Fibroblast of peridontal ligament (primary cell): ENCODE measurements at regions not wholly inside any gene's neighbourhood (a gene's known extent, or its start where the extent isn't known, plus 50 kb on each side); places are given as distances from the start of the nearest gene placed in this dataset.
A peak's percentile ranks its signal among the peaks of the same experiment; 100 is the strongest.
"Not testable (repeated sequence)": the region's sequence is repeated elsewhere in the genome, so short reads cannot be mapped to it uniquely, and the experiment has no call there.

ENCODE experiments used
- DNase-seq: peaks from one replicate; pipeline ENCODE4 v3.0.0-alpha.2; 2010; ENCODE audit errors: extremely low read depth

- no peak for DNase-seq
Observed at GRCh38 chr2:167689444-167689843, 558.0 kb downstream of the STK39 start.

GRCh38 chr2:167686691-167687090 lies 560.7 kb downstream of the STK39 start:
- DNase-seq: no peak

GRCh38 chr2:167681234-167682015 lies 566.0 kb downstream of the STK39 start:
- DNase-seq: peak; percentile 1

GRCh38 chr2:167678158-167678557 lies 569.2 kb downstream of the STK39 start:
- DNase-seq: no peak

GRCh38 chr2:167675906-167676305 lies 571.5 kb downstream of the STK39 start:
- DNase-seq: no peak

DNA sequence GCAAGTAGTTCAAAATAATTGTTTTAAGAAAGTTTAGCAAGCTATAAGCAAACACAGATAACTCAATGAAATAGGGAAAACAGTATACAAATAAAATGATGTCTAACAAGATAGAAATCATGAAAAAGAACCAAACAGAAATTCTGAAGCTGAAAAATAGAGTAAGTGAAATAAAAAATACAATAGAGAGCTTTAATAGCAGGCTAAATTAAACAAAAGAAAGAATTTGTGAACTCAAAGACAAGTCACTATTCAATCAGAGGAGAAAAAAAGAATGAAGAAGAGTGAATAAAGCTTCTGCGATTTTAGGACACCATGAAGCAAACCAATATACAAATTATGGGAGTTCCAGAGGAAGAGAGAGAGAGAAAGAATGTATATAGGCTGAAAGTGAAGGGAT lies 576.8 kb downstream of the STK39 start:
- no peak for DNase-seq

GRCh38 chr2:167653131-167653530 lies 594.3 kb downstream of the STK39 start:
- no peak for DNase-seq

DNA sequence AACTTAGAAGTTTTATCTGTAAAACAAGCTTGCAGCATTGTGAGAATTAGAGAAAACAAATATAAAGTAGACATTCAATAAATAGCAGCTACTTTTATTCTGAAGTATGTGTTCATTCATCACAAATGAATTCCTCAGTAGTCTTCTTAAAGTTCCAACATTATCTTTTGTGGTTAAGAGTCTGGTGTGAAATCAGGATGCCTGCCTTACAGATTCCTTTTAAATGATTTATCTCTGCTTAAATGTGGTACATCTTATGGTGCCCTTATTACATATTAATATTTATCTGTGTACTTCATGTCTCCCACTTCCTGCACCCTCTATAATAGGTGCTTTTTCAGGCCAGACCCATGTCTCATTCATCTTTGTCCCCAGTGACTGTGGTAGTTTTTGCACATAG lies 595.0 kb downstream of the STK39 start:
- DNase-seq: no peak

DNA sequence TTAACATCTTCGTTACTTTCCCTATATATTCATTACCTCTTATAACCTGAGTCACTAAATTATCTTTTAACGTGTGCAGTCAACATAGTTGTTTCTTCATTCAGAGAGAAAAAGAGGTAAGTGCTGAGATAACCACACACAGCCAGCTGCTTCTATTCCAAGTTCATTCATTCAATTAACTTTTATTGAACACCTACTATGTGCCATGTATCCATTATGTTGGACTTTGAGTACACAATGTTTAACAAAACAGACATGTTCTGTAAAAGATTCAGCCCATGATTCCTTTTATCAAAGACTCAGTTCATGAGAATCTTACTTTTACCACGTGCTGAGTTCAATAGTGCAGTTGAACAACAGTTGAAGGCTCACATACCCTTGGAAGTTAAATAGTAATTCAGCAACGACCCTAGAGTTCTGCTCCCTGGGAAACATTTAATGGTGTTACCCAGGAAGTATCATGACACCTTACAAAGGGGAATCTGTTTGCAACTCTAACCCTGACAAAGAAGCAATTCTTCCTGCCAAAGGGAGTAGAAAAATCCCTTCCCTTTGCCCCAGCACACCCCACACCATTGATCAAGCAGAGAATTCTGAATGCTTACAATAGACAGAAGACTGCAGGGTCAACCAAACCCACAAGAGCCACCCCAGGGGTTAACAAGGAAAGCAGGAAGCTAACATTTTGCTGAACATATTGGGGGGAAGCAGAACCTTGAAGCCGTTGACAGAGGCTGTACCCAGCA lies 595.8 kb downstream of the STK39 start:
- DNase-seq: no peak

GRCh38 chr2:167646557-167646956 lies 600.8 kb downstream of the STK39 start:
- DNase-seq: no peak

GRCh38 chr2:167640096-167640495 lies 607.3 kb downstream of the STK39 start:
- no peak for DNase-seq

DNA sequence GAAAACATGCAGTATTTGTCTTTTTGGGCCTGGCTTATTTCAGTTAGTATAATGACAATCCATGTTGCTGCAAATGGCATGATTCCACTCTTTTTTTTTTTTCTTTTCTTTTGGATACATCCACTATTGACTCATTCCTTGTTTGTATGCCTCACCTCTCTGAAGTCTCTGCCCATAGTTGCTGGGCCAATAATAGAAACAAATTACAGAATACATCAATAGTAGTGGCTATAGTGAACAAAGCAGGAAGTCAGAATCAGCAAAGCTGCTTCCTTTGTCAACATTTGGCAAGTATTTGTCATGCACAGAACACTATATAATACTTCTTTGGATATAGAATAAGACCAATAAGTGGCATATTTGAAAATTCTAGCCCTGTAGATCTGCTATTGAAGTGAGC lies 609.7 kb downstream of the STK39 start:
- no peak for DNase-seq

DNA sequence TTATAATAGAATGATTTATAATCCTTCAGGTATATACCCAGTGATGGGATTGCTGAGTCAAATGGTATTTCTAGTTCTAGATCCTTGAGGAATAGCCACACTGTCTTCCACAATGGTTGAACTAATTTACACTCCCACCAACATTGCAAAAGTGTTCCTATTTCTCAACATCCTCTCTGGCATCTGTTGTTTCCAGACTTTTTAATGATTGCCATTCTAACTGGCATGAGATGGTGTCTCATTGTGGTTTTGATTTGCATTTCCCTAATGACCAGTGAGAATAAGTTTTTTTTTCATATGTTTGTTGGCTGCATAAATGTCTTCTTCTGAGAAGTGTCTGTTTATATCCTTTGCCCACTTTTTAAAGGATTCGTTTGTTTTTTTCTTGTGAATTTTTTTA lies 615.1 kb downstream of the STK39 start:
- not testable (repeated sequence) for DNase-seq

- DNase-seq: no peak
Observed at GRCh38 chr2:167626961-167627360, 620.4 kb downstream of the STK39 start.

- no peak for DNase-seq
Observed at GRCh38 chr2:167626301-167626700, 621.1 kb downstream of the STK39 start.

GRCh38 chr2:167616997-167617396 lies 630.4 kb downstream of the STK39 start:
- DNase-seq: no peak

GRCh38 chr2:167613471-167613870 lies 633.9 kb downstream of the STK39 start:
- DNase-seq: no peak

- DNase-seq: no peak
Observed at GRCh38 chr2:167608487-167608886, 638.9 kb downstream of the STK39 start.

- no peak for DNase-seq
Observed at GRCh38 chr2:167607731-167608130, 639.7 kb downstream of the STK39 start.

GRCh38 chr2:167607211-167607610 lies 640.2 kb downstream of the STK39 start:
- DNase-seq: no peak

- DNase-seq: no peak
Observed at GRCh38 chr2:167602122-167602521, 645.3 kb downstream of the STK39 start.

GRCh38 chr2:167599219-167599618 lies 648.2 kb downstream of the STK39 start:
- no peak for DNase-seq

- no peak for DNase-seq
Observed at GRCh38 chr2:167595839-167596471, 651.4 kb downstream of the STK39 start.
